Loucy (cell line): ENCODE measurements at regions not wholly inside any gene's neighbourhood (a gene's known extent, or its start where the extent isn't known, plus 50 kb on each side); places are given as distances from the start of the nearest gene placed in this dataset.

ENCODE experiments used
- CTCF ChIP-seq: fragments of 200-600 bp; sonication (generic); conservative IDR thresholded peaks from 2 replicates; pipeline ENCODE4 v1.5.1; 2014; ENCODE audit warnings: mild to moderate bottlenecking, antibody characterized with exemption, low read length
- EZH2phosphoT487 ChIP-seq: fragments of 200-600 bp; IDR thresholded peaks from 2 replicates; pipeline ENCODE4 v1.6.1; 2018; ENCODE audit warnings: antibody characterized with exemption, mild to moderate bottlenecking, moderate library complexity, borderline replicate concordance

- TF ChIP-seq CTCF (no peak), EZH2phosphoT487 (no peak)
Observed at GRCh38 chr2:41535575-41535974, 512.2 kb upstream of the PKDCC start.
